ENCODE measurements at regions not wholly inside any gene's neighbourhood (a gene's known extent, or its start where the extent isn't known, plus 50 kb on each side); places are given as distances from the start of the nearest gene placed in this dataset.

- no peak overlapping the region for H3K27ac ChIP-seq (ENCODE audit: low read depth, low read length)
- H3K27me3 ChIP-seq (ENCODE audit: control insufficient read depth, insufficient read depth, low read length): no peaks in the 10 kb centered on the region
- no peaks in the 10 kb centered on the region for H3K36me3 ChIP-seq (ENCODE audit: control insufficient read depth, insufficient read depth, low read length)
- H3K4me3 ChIP-seq (ENCODE audit: low read length): no peak overlapping the region
- no peak overlapping the region for H3K9ac ChIP-seq (ENCODE audit: low read length)
- no peaks in the 10 kb centered on the region for H3K4me1 ChIP-seq (ENCODE audit: control insufficient read depth, insufficient read depth, low read length)
Measured at GRCh38 chr12:124491310-124491709, 76.1 kb downstream of the NCOR2 start.

- no peaks in the 10 kb centered on the region for H3K4me1 ChIP-seq (ENCODE audit: control insufficient read depth, insufficient read depth, low read length)
- no peak overlapping the region for H3K9ac ChIP-seq (ENCODE audit: low read length)
- H3K27ac ChIP-seq (ENCODE audit: low read depth, low read length): no peak overlapping the region
- H3K4me3 ChIP-seq (ENCODE audit: low read length): no peak overlapping the region
- no peaks in the 10 kb centered on the region for H3K27me3 ChIP-seq (ENCODE audit: control insufficient read depth, insufficient read depth, low read length)
- no peaks in the 10 kb centered on the region for H3K36me3 ChIP-seq (ENCODE audit: control insufficient read depth, insufficient read depth, low read length)
Measured at GRCh38 chr12:124490584-124491305, 76.7 kb downstream of the NCOR2 start.

- Histone ChIP-seq H3K36me3 (ENCODE audit: control insufficient read depth, insufficient read depth, low read length) (no peaks in the 10 kb centered on the region), H3K27ac (ENCODE audit: low read depth, low read length) (no peak overlapping the region), H3K9ac (ENCODE audit: low read length) (no peak overlapping the region), H3K4me3 (ENCODE audit: low read length) (no peak overlapping the region), H3K4me1 (ENCODE audit: control insufficient read depth, insufficient read depth, low read length) (no peaks in the 10 kb centered on the region), H3K27me3 (ENCODE audit: control insufficient read depth, insufficient read depth, low read length) (no peaks in the 10 kb centered on the region)
Measured at GRCh38 chr12:124489915-124490583, 77.4 kb downstream of the NCOR2 start.

GRCh38 chr12:124489220-124489619 is 78.2 kb downstream of the NCOR2 start:
- H3K27me3 ChIP-seq (ENCODE audit: control insufficient read depth, insufficient read depth, low read length): no peaks in the 10 kb centered on the region
- H3K4me1 ChIP-seq (ENCODE audit: control insufficient read depth, insufficient read depth, low read length): no peaks in the 10 kb centered on the region
- H3K36me3 ChIP-seq (ENCODE audit: control insufficient read depth, insufficient read depth, low read length): peaks cover under 1% of the 10 kb centered on the region
- no peak overlapping the region for H3K9ac ChIP-seq (ENCODE audit: low read length)
- no peak overlapping the region for H3K27ac ChIP-seq (ENCODE audit: low read depth, low read length)
- H3K4me3 ChIP-seq (ENCODE audit: low read length): no peak overlapping the region

GRCh38 chr12:124488520-124488919 is 78.9 kb downstream of the NCOR2 start:
- no peak overlapping the region for H3K4me3 ChIP-seq (ENCODE audit: low read length)
- no peak overlapping the region for H3K27ac ChIP-seq (ENCODE audit: low read depth, low read length)
- no peaks in the 10 kb centered on the region for H3K27me3 ChIP-seq (ENCODE audit: control insufficient read depth, insufficient read depth, low read length)
- no peaks in the 10 kb centered on the region for H3K4me1 ChIP-seq (ENCODE audit: control insufficient read depth, insufficient read depth, low read length)
- peaks cover 5% of the 10 kb centered on the region for H3K36me3 ChIP-seq (ENCODE audit: control insufficient read depth, insufficient read depth, low read length)
- H3K9ac ChIP-seq (ENCODE audit: low read length): no peak overlapping the region

- Histone ChIP-seq H3K9ac (ENCODE audit: low read length) (no peak overlapping the region), H3K36me3 (ENCODE audit: control insufficient read depth, insufficient read depth, low read length) (peaks cover 5% of the 10 kb centered on the region), H3K4me1 (ENCODE audit: control insufficient read depth, insufficient read depth, low read length) (no peaks in the 10 kb centered on the region), H3K4me3 (ENCODE audit: low read length) (no peak overlapping the region), H3K27me3 (ENCODE audit: control insufficient read depth, insufficient read depth, low read length) (no peaks in the 10 kb centered on the region), H3K27ac (ENCODE audit: low read depth, low read length) (no peak overlapping the region)
Measured at GRCh38 chr12:124487834-124488165, 79.6 kb downstream of the NCOR2 start.

GRCh38 chr12:124487066-124487833 is 80.2 kb downstream of the NCOR2 start:
- Histone ChIP-seq H3K9ac (ENCODE audit: low read length) (no peak overlapping the region), H3K4me3 (ENCODE audit: low read length) (no peak overlapping the region), H3K4me1 (ENCODE audit: control insufficient read depth, insufficient read depth, low read length) (no peaks in the 10 kb centered on the region), H3K27me3 (ENCODE audit: control insufficient read depth, insufficient read depth, low read length) (no peaks in the 10 kb centered on the region), H3K36me3 (ENCODE audit: control insufficient read depth, insufficient read depth, low read length) (peaks cover 5% of the 10 kb centered on the region), H3K27ac (ENCODE audit: low read depth, low read length) (no peak overlapping the region)

GRCh38 chr12:124486346-124486963 is 81.0 kb downstream of the NCOR2 start:
- Histone ChIP-seq H3K27me3 (ENCODE audit: control insufficient read depth, insufficient read depth, low read length) (no peaks in the 10 kb centered on the region), H3K4me1 (ENCODE audit: control insufficient read depth, insufficient read depth, low read length) (no peaks in the 10 kb centered on the region), H3K9ac (ENCODE audit: low read length) (no peak overlapping the region), H3K4me3 (ENCODE audit: low read length) (no peak overlapping the region), H3K36me3 (ENCODE audit: control insufficient read depth, insufficient read depth, low read length) (peaks cover 5% of the 10 kb centered on the region), H3K27ac (ENCODE audit: low read depth, low read length) (no peak overlapping the region)

GRCh38 chr12:124485371-124485770 is 82.0 kb downstream of the NCOR2 start:
- Histone ChIP-seq H3K27ac (ENCODE audit: low read depth, low read length) (no peak overlapping the region), H3K4me1 (ENCODE audit: control insufficient read depth, insufficient read depth, low read length) (peaks cover 2% of the 10 kb centered on the region), H3K36me3 (ENCODE audit: control insufficient read depth, insufficient read depth, low read length) (peaks cover 5% of the 10 kb centered on the region), H3K9ac (ENCODE audit: low read length) (no peak overlapping the region), H3K4me3 (ENCODE audit: low read length) (no peak overlapping the region), H3K27me3 (ENCODE audit: control insufficient read depth, insufficient read depth, low read length) (no peaks in the 10 kb centered on the region)

GRCh38 chr12:124484526-124484953 is 82.9 kb downstream of the NCOR2 start:
- no peak overlapping the region for H3K9ac ChIP-seq (ENCODE audit: low read length)
- H3K4me3 ChIP-seq (ENCODE audit: low read length): no peak overlapping the region
- H3K36me3 ChIP-seq (ENCODE audit: control insufficient read depth, insufficient read depth, low read length): peaks cover 5% of the 10 kb centered on the region
- no peaks in the 10 kb centered on the region for H3K27me3 ChIP-seq (ENCODE audit: control insufficient read depth, insufficient read depth, low read length)
- no peak overlapping the region for H3K27ac ChIP-seq (ENCODE audit: low read depth, low read length)
- peaks cover 9% of the 10 kb centered on the region for H3K4me1 ChIP-seq (ENCODE audit: control insufficient read depth, insufficient read depth, low read length)

GRCh38 chr12:124484067-124484466 is 83.3 kb downstream of the NCOR2 start:
- Histone ChIP-seq H3K9ac (ENCODE audit: low read length) (no peak overlapping the region), H3K27ac (ENCODE audit: low read depth, low read length) (no peak overlapping the region), H3K36me3 (ENCODE audit: control insufficient read depth, insufficient read depth, low read length) (peaks cover 7% of the 10 kb centered on the region), H3K4me1 (ENCODE audit: control insufficient read depth, insufficient read depth, low read length) (peaks cover 9% of the 10 kb centered on the region), H3K4me3 (ENCODE audit: low read length) (no peak overlapping the region), H3K27me3 (ENCODE audit: control insufficient read depth, insufficient read depth, low read length) (no peaks in the 10 kb centered on the region)

Data from rectal smooth muscle tissue (tissue), 1 donor.